Smooth muscle cell (in vitro differentiated cells): ENCODE measurements at regions not wholly inside any gene's neighbourhood (a gene's known extent, or its start where the extent isn't known, plus 50 kb on each side); places are given as distances from the start of the nearest gene placed in this dataset.

Experiments used
- DNase-seq: peaks from one replicate; lab custom pipeline; 2025; ENCODE audit not compliant: unreplicated experiment; lab: John Stamatoyannopoulos, UW
- H2AFZ ChIP-seq: fragments of 200-600 bp; sonication (generic); 2 replicates; pipeline ENCODE4 v1.6.0; 2016; ENCODE audit warnings: antibody characterized with exemption, low read depth, mild to moderate bottlenecking
- H3F3A ChIP-seq: fragments of 200-600 bp; sonication (generic); 2 replicates; pipeline ENCODE4 v1.6.0; 2017; ENCODE audit warnings: antibody characterized with exemption, low read depth
- H3K27ac ChIP-seq: fragments of 200-600 bp; sonication (generic); 2 replicates; pipeline ENCODE4 v1.5.1; 2016; ENCODE audit warnings: low read depth, mild to moderate bottlenecking
- H3K27me3 ChIP-seq: fragments of 200-600 bp; sonication (generic); 2 replicates; pipeline ENCODE4 v1.6.1; 2016; ENCODE audit warnings: low read depth, mild to moderate bottlenecking
- H3K36me3 ChIP-seq: fragments of 200-600 bp; sonication (generic); 2 replicates; pipeline ENCODE4 v1.5.1; 2016; ENCODE audit warnings: low read depth
- H3K4me1 ChIP-seq: fragments of 200-600 bp; sonication (generic); 2 replicates; pipeline ENCODE4 v1.5.1; 2016; ENCODE audit warnings: low read depth
- H3K4me2 ChIP-seq: fragments of 200-600 bp; sonication (generic); 2 replicates; pipeline ENCODE4 v1.6.0; 2016; ENCODE audit warnings: mild to moderate bottlenecking
- H3K4me3 ChIP-seq: fragments of 200-600 bp; sonication (generic); 2 replicates; pipeline ENCODE4 v1.5.1; 2016; ENCODE audit warnings: mild to moderate bottlenecking
- H3K79me2 ChIP-seq: fragments of 200-600 bp; sonication (generic); 2 replicates; pipeline ENCODE4 v1.6.0; 2016; ENCODE audit warnings: low read depth, mild to moderate bottlenecking
- H3K9ac ChIP-seq: fragments of 200-600 bp; sonication (generic); 2 replicates; pipeline ENCODE4 v1.6.0; 2016; ENCODE audit warnings: low read depth
- H3K9me3 ChIP-seq: fragments of 200-600 bp; sonication (generic); replicated peaks from 2 replicates; pipeline ENCODE4 v1.5.1; 2016; ENCODE audit warnings: low read depth
- H4K20me1 ChIP-seq: fragments of 200-600 bp; sonication (generic); 2 replicates; pipeline ENCODE4 v1.6.0; 2016; ENCODE audit warnings: low read depth
- CTCF ChIP-seq: fragments of 200-600 bp; sonication (generic); IDR thresholded peaks from 2 replicates; pipeline ENCODE4 v1.5.1; 2017; ENCODE audit warnings: borderline replicate concordance, mild to moderate bottlenecking, antibody characterized with exemption; ENCODE audit not compliant: insufficient read depth, poor library complexity, severe bottlenecking
- WGBS: methylation state at CpG from one replicate; pipeline ENCODE4 v1.1.7; 2016; ENCODE audit warnings: low lambda C conversion rate; 5-methylcytosine and 5-hydroxymethylcytosine counted together

- 67% methylated on average over 10 of the region's 10 CpGs for WGBS
- Histone ChIP-seq H3F3A (no peaks in the 10 kb centered on the region), H3K4me1 (no peaks in the 10 kb centered on the region), H3K4me2 (no peak overlapping the region), H3K79me2 (no peaks in the 10 kb centered on the region), H3K9ac (no peak overlapping the region), H3K4me3 (no peak overlapping the region), H3K36me3 (no peaks in the 10 kb centered on the region), H3K27me3 (peaks cover 4% of the 10 kb centered on the region), H4K20me1 (no peaks in the 10 kb centered on the region), H2AFZ (no peak overlapping the region), H3K9me3 (no peaks in the 10 kb centered on the region), H3K27ac (no peak overlapping the region)
- no peak for DNase-seq
- no peak for TF ChIP-seq CTCF
Measured at GRCh38 chr6:40293460-40294185, 293.5 kb downstream of the LRFN2 start.

- Histone ChIP-seq H3K27ac (no peak overlapping the region), H3K4me1 (no peaks in the 10 kb centered on the region), H3K4me3 (no peak overlapping the region), H4K20me1 (no peaks in the 10 kb centered on the region), H3F3A (no peaks in the 10 kb centered on the region), H3K9me3 (no peaks in the 10 kb centered on the region), H2AFZ (no peak overlapping the region), H3K9ac (no peak overlapping the region), H3K79me2 (no peaks in the 10 kb centered on the region), H3K4me2 (no peak overlapping the region), H3K27me3 (peaks cover 6% of the 10 kb centered on the region), H3K36me3 (no peaks in the 10 kb centered on the region)
- DNase-seq: no peak
- no peak for TF ChIP-seq CTCF
- 72% methylated on average over 1 of the region's 1 CpG for WGBS
Measured at GRCh38 chr6:40293060-40293459, 294.1 kb downstream of the LRFN2 start.

GRCh38 chr6:40290816-40291215 lies 296.3 kb downstream of the LRFN2 start:
- H3K27ac ChIP-seq: no peak overlapping the region
- no peak overlapping the region for H3K4me3 ChIP-seq
- no peaks in the 10 kb centered on the region for H3F3A ChIP-seq
- no peak for TF ChIP-seq CTCF
- no peak overlapping the region for H2AFZ ChIP-seq
- WGBS: 34% methylated on average over 2 of the region's 2 CpGs
- no peak overlapping the region for H3K9ac ChIP-seq
- H3K79me2 ChIP-seq: no peaks in the 10 kb centered on the region
- peaks cover 26% of the 10 kb centered on the region for H3K27me3 ChIP-seq
- no peak overlapping the region for H3K4me2 ChIP-seq
- no peaks in the 10 kb centered on the region for H4K20me1 ChIP-seq
- H3K4me1 ChIP-seq: no peaks in the 10 kb centered on the region
- no peak for DNase-seq
- no peaks in the 10 kb centered on the region for H3K9me3 ChIP-seq
- no peaks in the 10 kb centered on the region for H3K36me3 ChIP-seq

- TF ChIP-seq CTCF: no peak
- Histone ChIP-seq H3F3A (no peaks in the 10 kb centered on the region), H3K79me2 (no peaks in the 10 kb centered on the region), H3K27ac (no peak overlapping the region), H3K4me3 (no peak overlapping the region), H3K36me3 (no peaks in the 10 kb centered on the region), H3K27me3 (peaks cover 39% of the 10 kb centered on the region), H3K4me2 (no peak overlapping the region), H3K9me3 (no peaks in the 10 kb centered on the region), H4K20me1 (no peaks in the 10 kb centered on the region), H3K4me1 (no peaks in the 10 kb centered on the region), H2AFZ (no peak overlapping the region), H3K9ac (no peak overlapping the region)
- no peak for DNase-seq
- 73% methylated on average over 2 of the region's 2 CpGs for WGBS
Measured at GRCh38 chr6:40288919-40289318, 298.2 kb downstream of the LRFN2 start.
